H1 (cell line): ENCODE measurements at regions not wholly inside any gene's neighbourhood (a gene's known extent, or its start where the extent isn't known, plus 50 kb on each side); places are given as distances from the start of the nearest gene placed in this dataset.

Source experiments
- CTCF ChIA-PET: fragments of 300-600 bp; sonication (Branson Sonifier 250); formaldehyde crosslinking; loops from one replicate; lab custom pipeline; 2021; ENCODE audit not compliant: partially characterized antibody; lab: Charles Lee
- POLR2A ChIA-PET: fragments of 300-600 bp; sonication (Branson Sonifier 250); formaldehyde crosslinking; loops from one replicate; lab custom pipeline; 2021; ENCODE audit warnings: inconsistent platforms; ENCODE audit not compliant: partially characterized antibody; lab: Charles Lee
- DNase-seq, 2 experiments: peaks; one replicate each; pipeline versions ENCODE4 v3.0.0 to v3.0.0-alpha.2; 2010 to 2022; ENCODE audit warnings: low spot score in 2 of 2, low read depth in 1 of 2, mixed read lengths in 1 of 2
- FAIRE-seq: peaks from 2 replicates; lab custom pipeline; 2011; peaks lifted over from hg19 to GRCh38; lab: Jason Lieb, UNC
- H2AFZ ChIP-seq: 2 replicates; pipeline ENCODE4 v1.8.1; 2012; ENCODE audit warnings: low read length, inconsistent platforms
- H2AK5ac ChIP-seq: 2 replicates; pipeline ENCODE4 v1.6.1; 2013; ENCODE audit warnings: low read depth, low read length
- H2BK120ac ChIP-seq: replicated peaks from 2 replicates; pipeline ENCODE3; 2013; ENCODE audit warnings: low read depth, low read length, inconsistent platforms
- H2BK12ac ChIP-seq: 2 replicates; pipeline ENCODE4 v1.6.1; 2013; ENCODE audit warnings: low read depth, low read length
- H2BK15ac ChIP-seq: 2 replicates; pipeline ENCODE4 v1.6.1; 2013; ENCODE audit warnings: low read length
- H2BK20ac ChIP-seq: 2 replicates; pipeline ENCODE4 v1.6.1; 2013; ENCODE audit warnings: low read length
- H2BK5ac ChIP-seq: 2 replicates; pipeline ENCODE4 v1.6.1; 2013; ENCODE audit warnings: low read depth, low read length
- H3K14ac ChIP-seq: 2 replicates; pipeline ENCODE4 v1.6.1; 2013; ENCODE audit warnings: inconsistent platforms; ENCODE audit not compliant: insufficient read length
- H3K18ac ChIP-seq: 2 replicates; pipeline ENCODE4 v1.6.1; 2013; ENCODE audit warnings: low read length; ENCODE audit errors: extremely low read depth
- H3K23ac ChIP-seq: 2 replicates; pipeline ENCODE4 v1.6.1; 2013; ENCODE audit warnings: inconsistent platforms; ENCODE audit not compliant: insufficient read length
- H3K23me2 ChIP-seq: 2 replicates; pipeline ENCODE4 v1.6.1; 2013; ENCODE audit warnings: low read depth, low read length
- H3K27ac ChIP-seq: 2 replicates; pipeline ENCODE4 v1.6.1; 2011; ENCODE audit warnings: low read depth, low read length, inconsistent platforms
- H3K27me3 ChIP-seq, 4 experiments: replicated peaks in 1 of 4; 1 replicate in 1 of 4; 2 replicates in 3 of 4; pipeline versions ENCODE4 v1.6.1 to v1.8.1; 2011 to 2013; ENCODE audit warnings: low read length in 3 of 4, mild to moderate bottlenecking in 3 of 4, inconsistent platforms in 2 of 4, mixed read lengths in 2 of 4, moderate library complexity in 1 of 4; ENCODE audit not compliant: control insufficient read depth in 3 of 4, insufficient read depth in 3 of 4; ENCODE audit errors: extremely low read depth in 1 of 4
- H3K36me3 ChIP-seq, 4 experiments: 2 replicates each; pipeline versions ENCODE4 v1.6.1 to v1.8.1; 2011 to 2013; ENCODE audit warnings: mild to moderate bottlenecking in 4 of 4, low read length in 3 of 4, moderate library complexity in 2 of 4, control low read depth in 1 of 4, inconsistent platforms in 1 of 4; ENCODE audit not compliant: insufficient read depth in 4 of 4, control insufficient read depth in 2 of 4
- H3K4ac ChIP-seq: replicated peaks from 2 replicates; pipeline ENCODE3; 2013; ENCODE audit warnings: low read length, low read depth, mixed read lengths, inconsistent platforms; ENCODE audit not compliant: insufficient read length
- H3K4me1 ChIP-seq, 4 experiments: replicated peaks in 1 of 4; 1 replicate in 1 of 4; 2 replicates in 3 of 4; pipeline versions ENCODE4 v1.6.1 to v1.8.1; 2011 to 2013; ENCODE audit warnings: low read length in 3 of 4, inconsistent platforms in 2 of 4, mixed read lengths in 1 of 4; ENCODE audit not compliant: insufficient read depth in 4 of 4, control insufficient read depth in 3 of 4
- H3K4me2 ChIP-seq, 2 experiments: 2 replicates each; pipeline versions ENCODE4 v1.6.1 to v1.8.1; 2011 to 2013; ENCODE audit warnings: low read depth in 2 of 2, low read length in 2 of 2, control low read depth in 1 of 2, inconsistent platforms in 1 of 2, mild to moderate bottlenecking in 1 of 2; ENCODE audit not compliant: insufficient read depth in 1 of 2
- H3K4me3 ChIP-seq, 4 experiments: fragments of 200-600, 300-600 bp in 1 of 4; sonication (generic), shearing (Covaris generic), sonication (Bioruptor Twin) in 1 of 4; 2 replicates each; pipeline versions ENCODE4 v1.5.1 to v1.8.1; 2011 to 2016; ENCODE audit warnings: low read length in 4 of 4, low read depth in 3 of 4, control low read depth in 2 of 4, inconsistent platforms in 2 of 4, mild to moderate bottlenecking in 2 of 4, mixed read lengths in 1 of 4, moderate library complexity in 1 of 4; ENCODE audit not compliant: insufficient read depth in 2 of 4; ENCODE audit errors: extremely low read depth in 1 of 4
- H3K56ac ChIP-seq: replicated peaks from 2 replicates; pipeline ENCODE3; 2013; ENCODE audit warnings: low read depth, mild to moderate bottlenecking, mixed read lengths, low read length, inconsistent platforms; ENCODE audit not compliant: insufficient read length
- H3K79me1 ChIP-seq: 2 replicates; pipeline ENCODE4 v1.6.1; 2013; ENCODE audit warnings: low read depth, low read length, control low read depth
- H3K79me2 ChIP-seq, 2 experiments: 2 replicates each; pipeline versions ENCODE4 v1.6.1 to v1.8.1; 2012 to 2013; ENCODE audit warnings: low read length in 2 of 2, mild to moderate bottlenecking in 2 of 2, inconsistent platforms in 1 of 2; ENCODE audit not compliant: insufficient read depth in 2 of 2, control insufficient read depth in 1 of 2
- H3K9ac ChIP-seq, 4 experiments: replicated peaks in 1 of 4; 1 replicate in 1 of 4; 2 replicates in 3 of 4; pipeline versions ENCODE4 v1.6.1 to v1.8.1; 2011 to 2013; ENCODE audit warnings: low read depth in 3 of 4, low read length in 3 of 4, control low read depth in 2 of 4, mild to moderate bottlenecking in 2 of 4, moderate library complexity in 2 of 4, inconsistent platforms in 1 of 4; ENCODE audit errors: extremely low read depth in 1 of 4
- H3K9me3 ChIP-seq, 2 experiments: 2 replicates each; pipeline versions ENCODE4 v1.6.1 to v1.8.1; 2012 to 2013; ENCODE audit warnings: mild to moderate bottlenecking in 2 of 2, moderate library complexity in 2 of 2, control low read depth in 1 of 2, inconsistent platforms in 1 of 2, low read depth in 1 of 2, low read length in 1 of 2, mixed read lengths in 1 of 2; ENCODE audit not compliant: insufficient read depth in 2 of 2
- H4K20me1 ChIP-seq, 2 experiments: replicated peaks in 1 of 2; 2 replicates each; pipeline versions ENCODE3 to v1.8.1; 2011 to 2013; ENCODE audit warnings: inconsistent platforms in 2 of 2, low read length in 2 of 2, mild to moderate bottlenecking in 1 of 2; ENCODE audit not compliant: insufficient read depth in 2 of 2, control insufficient read depth in 1 of 2
- H4K5ac ChIP-seq: 2 replicates; pipeline ENCODE4 v1.6.1; 2013; ENCODE audit warnings: low read length, low read depth, mixed read lengths, inconsistent platforms; ENCODE audit not compliant: insufficient read length
- H4K8ac ChIP-seq: 2 replicates; pipeline ENCODE4 v1.8.0; 2013; ENCODE audit warnings: mild to moderate bottlenecking, moderate library complexity, low read length, inconsistent platforms; ENCODE audit not compliant: insufficient read depth; ENCODE audit errors: extremely low read depth
- H4K91ac ChIP-seq: replicated peaks from 2 replicates; pipeline ENCODE3; 2013; ENCODE audit warnings: low read length, mixed read lengths, inconsistent platforms; ENCODE audit not compliant: insufficient read length
- CBX8 ChIP-seq: fragments of 300-800, 300-1000 bp; sonication (generic); IDR thresholded peaks from 2 replicates; pipeline ENCODE4 v1.7.1; 2016; ENCODE audit warnings: low read depth, low read length, borderline replicate concordance
- CHD2 ChIP-seq: IDR thresholded peaks from 2 replicates; pipeline ENCODE4 v1.6.1; 2012; ENCODE audit warnings: low read length, improper control_type of control experiment
- JUN ChIP-seq: IDR thresholded peaks from 2 replicates; pipeline ENCODE4 v1.6.1; 2011; ENCODE audit warnings: low read depth, mild to moderate bottlenecking, improper control_type of control experiment, low read length
- ZNF274 ChIP-seq: IDR thresholded peaks from 2 replicates; pipeline ENCODE4 v1.7.0; 2012; ENCODE audit warnings: low read length, borderline replicate concordance; ENCODE audit errors: extremely low read depth
- WGBS, 2 experiments: shearing (Covaris generic) in 1 of 2; methylation state at CpG; one replicate each; pipeline versions ENCODE4 v1.1.6 to v1.1.7; 2013 to 2015; ENCODE audit warnings: low lambda C conversion rate in 2 of 2, mixed read lengths in 2 of 2, inconsistent platforms in 1 of 2, low coverage in 1 of 2, missing lambda C conversion rate in 1 of 2; ENCODE audit not compliant: insufficient replicate concordance in 2 of 2, insufficient coverage in 1 of 2, insufficient read length in 1 of 2; ENCODE audit errors: extremely low coverage in 1 of 2, missing lambda C conversion rate in 1 of 2; 5-methylcytosine and 5-hydroxymethylcytosine counted together

- Histone ChIP-seq H4K8ac (no peak overlapping the region), H2BK120ac (no peak overlapping the region), H3K56ac (no peak overlapping the region), H2BK15ac (no peak overlapping the region), H3K27ac (no peak overlapping the region), H2BK20ac (no peak overlapping the region), H2AFZ (no peak overlapping the region), H3K79me2 (no peaks in the 10 kb centered on the region), H3K36me3 (no peaks in the 10 kb centered on the region), H3K9me3 (no peaks in the 10 kb centered on the region), H3K23me2 (no peaks in the 10 kb centered on the region), H2AK5ac (no peak overlapping the region), H4K91ac (no peak overlapping the region), H4K5ac (no peak overlapping the region), H3K4me2 (no peak overlapping the region)
- CTCF ChIA-PET, result interaction anchor here (0.9 to 2.3 kb wide), 4 partner anchors 21 to 153 kb away, joined by 3 to 12 read pairs (median 7); partner anchors contain the start of gene MAMLD1
- POLR2A ChIA-PET, result no interaction called here
- DNase-seq, result no peak
- TF ChIP-seq CBX8 (no peak), JUN (no peak), ZNF274 (no peak), CHD2 (no peak)
- TF ChIP-seq, all 59 proteins: peak for 0
- no peaks in the 10 kb centered on the region for H3K79me1 ChIP-seq
- no peak overlapping the region for H3K14ac ChIP-seq
- no peak overlapping the region for H3K9ac ChIP-seq
- no peaks in the 10 kb centered on the region for H3K27me3 ChIP-seq
- no peak overlapping the region for H3K4me3 ChIP-seq
- H3K4me1 ChIP-seq, result no peaks in the 10 kb centered on the region
- no peak overlapping the region for H2BK12ac ChIP-seq
- no peak overlapping the region for H2BK5ac ChIP-seq
- H3K4ac ChIP-seq, result no peak overlapping the region
- H3K18ac ChIP-seq, result no peak overlapping the region; the same call in 1 of the 2 replicates
- H4K20me1 ChIP-seq, result no peaks in the 10 kb centered on the region
- peak; percentile 66 for FAIRE-seq
- H3K23ac ChIP-seq, result no peak overlapping the region
- 89 to 100% methylated on average over 4 to 6 of the region's 6 CpGs for WGBS, 2 experiments
These were observed 151.1 kb upstream of the MAMLD1 start for GRCh38 chrX:150211988-150212387.
